ENCODE measurements at regions not wholly inside any gene's neighbourhood (a gene's known extent, or its start where the extent isn't known, plus 50 kb on each side); places are given as distances from the start of the nearest gene placed in this dataset.
A peak's percentile ranks its signal among the peaks of the same experiment; 100 is the strongest.
"Not testable (repeated sequence)": the region's sequence is repeated elsewhere in the genome, so short reads cannot be mapped to it uniquely, and the experiment has no call there.

DNA sequence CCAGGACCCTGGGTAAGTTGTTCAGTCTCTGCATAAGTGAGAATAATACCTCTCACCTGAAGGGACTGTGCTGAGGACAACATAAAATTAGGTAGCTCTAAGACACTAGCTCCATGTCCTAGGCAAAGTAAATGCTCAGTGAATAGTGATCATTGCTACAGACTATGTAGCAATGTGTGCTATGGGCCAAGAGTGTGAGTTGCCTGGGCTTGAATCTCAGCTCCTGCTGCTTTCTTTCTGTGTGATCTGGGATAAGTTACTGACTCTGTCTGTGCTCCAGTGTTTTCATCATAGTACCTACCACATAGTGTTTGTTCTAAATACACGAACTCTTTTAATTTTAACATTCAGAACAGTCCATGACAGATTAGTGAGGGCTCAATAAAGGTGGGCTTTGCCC is 81.1 kb upstream of the MFGE8 start:
- no peak for DNase-seq (ENCODE audit: low read depth in 2 of 2, low spot score in 1 of 2)

GRCh38 chr15:88995449-88995848 is 82.3 kb upstream of the MFGE8 start:
- no peak for DNase-seq (ENCODE audit: low read depth in 2 of 2, low spot score in 1 of 2)

GRCh38 chr15:88997531-88997930 is 84.4 kb upstream of the MFGE8 start:
- no peak for DNase-seq (ENCODE audit: low read depth in 2 of 2, low spot score in 1 of 2)

- no peak for DNase-seq (ENCODE audit: low read depth in 2 of 2, low spot score in 1 of 2)
Observed at GRCh38 chr15:88998980-88999713, 86.0 kb upstream of the MFGE8 start.

DNA sequence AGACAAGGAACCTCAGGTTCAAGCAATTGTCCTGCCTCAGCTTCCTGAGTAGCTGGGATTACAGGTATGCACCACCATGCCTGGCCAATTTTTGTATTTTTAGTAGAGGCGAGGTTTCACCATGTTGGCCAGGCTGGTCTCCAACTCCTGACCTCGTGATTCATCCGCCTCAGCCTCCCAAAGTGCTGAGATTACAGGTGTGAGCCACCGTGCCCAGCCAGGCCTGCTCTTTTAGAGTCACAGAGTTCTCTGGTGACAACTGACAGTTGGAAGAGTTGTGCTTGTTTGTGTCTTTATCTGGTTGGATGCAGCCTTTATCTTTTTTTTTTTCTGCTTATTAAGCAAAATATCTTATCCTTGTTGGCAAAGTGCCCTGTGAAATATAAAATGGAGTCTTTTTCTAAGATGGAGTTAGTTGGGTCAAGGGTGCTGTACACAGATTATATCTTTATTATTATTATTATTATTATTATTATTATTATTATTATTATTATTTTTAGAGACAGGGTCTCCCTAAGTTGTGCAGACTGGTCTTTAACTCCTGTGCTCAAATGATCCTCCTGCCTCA is 86.5 kb upstream of the ABHD2 start:
- DNase-seq (ENCODE audit: low read depth in 2 of 2, low spot score in 1 of 2), result not testable (repeated sequence)

DNA sequence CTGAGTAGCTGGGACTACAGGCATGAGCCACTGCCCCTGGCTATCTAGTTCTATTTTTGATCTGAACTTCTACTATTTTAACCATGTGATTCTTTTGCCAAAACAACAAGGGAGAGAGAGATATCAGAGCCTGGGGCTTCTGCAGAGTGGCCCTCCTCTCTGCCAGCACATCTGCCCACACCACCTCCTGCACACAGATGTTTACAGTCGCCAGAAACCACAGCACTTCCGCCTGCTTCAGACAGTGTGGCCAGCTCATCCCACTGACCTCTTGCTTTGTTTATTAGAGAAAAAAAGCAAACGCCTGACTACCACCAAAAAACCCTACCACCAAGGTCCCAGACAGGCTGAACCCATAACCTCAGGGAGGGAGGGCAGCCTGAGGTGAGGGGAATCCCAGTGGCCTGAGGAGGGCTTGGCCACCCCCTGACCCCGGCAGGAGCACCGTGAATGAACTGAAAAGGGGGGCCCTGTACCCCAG is 85.9 kb upstream of the ABHD2 start:
- no peak for DNase-seq (ENCODE audit: low read depth in 2 of 2, low spot score in 1 of 2)

- no peak for DNase-seq (ENCODE audit: low read depth in 2 of 2, low spot score in 1 of 2)
Observed at GRCh38 chr15:89002830-89003229, 85.4 kb upstream of the ABHD2 start.

DNA sequence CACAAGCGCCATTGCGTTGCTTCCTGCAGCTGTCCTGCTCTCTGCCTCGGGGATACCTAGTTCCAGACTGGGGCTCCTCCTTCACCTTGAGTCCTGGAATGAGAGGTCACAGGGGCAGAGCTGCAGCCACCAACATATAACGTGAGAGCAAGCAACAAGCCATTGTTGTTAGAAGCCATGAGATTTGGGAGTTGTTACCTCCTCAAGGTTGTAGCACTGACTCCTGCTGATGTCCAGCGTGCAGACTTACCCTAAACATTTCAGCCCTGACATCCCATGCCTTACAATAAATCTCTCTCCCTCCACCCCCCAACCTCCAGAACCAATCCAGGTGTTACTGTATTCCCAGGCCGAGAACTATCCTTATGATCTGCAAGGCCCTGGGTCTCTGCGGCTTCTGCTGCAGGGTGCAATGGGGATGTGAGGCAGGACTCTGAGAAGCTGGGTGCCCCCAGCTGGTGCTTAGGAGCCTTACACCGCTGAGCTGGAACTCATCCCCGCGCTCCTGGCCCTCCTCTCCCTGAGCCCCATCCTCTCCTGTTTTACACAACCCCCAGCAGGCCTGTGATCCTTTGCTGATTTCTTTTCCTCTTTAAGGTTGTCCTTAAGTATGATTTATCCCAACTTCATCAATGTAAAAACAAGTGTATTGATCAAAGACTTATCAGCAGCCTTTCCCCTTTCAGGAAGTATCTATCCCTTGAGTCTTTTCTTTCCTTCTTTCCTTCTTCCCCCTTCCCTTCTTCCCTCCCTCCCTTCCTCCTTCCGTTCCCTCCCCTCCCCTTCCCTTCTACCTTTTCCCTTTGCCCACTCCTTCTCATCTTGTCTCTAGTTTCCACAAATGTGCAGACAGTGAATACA is 84.2 kb upstream of the ABHD2 start:
- no peak for DNase-seq (ENCODE audit: low read depth in 2 of 2, low spot score in 1 of 2)

GRCh38 chr15:89004726-89005030 is 83.6 kb upstream of the ABHD2 start:
- no peak for DNase-seq (ENCODE audit: low read depth in 2 of 2, low spot score in 1 of 2)

DNA sequence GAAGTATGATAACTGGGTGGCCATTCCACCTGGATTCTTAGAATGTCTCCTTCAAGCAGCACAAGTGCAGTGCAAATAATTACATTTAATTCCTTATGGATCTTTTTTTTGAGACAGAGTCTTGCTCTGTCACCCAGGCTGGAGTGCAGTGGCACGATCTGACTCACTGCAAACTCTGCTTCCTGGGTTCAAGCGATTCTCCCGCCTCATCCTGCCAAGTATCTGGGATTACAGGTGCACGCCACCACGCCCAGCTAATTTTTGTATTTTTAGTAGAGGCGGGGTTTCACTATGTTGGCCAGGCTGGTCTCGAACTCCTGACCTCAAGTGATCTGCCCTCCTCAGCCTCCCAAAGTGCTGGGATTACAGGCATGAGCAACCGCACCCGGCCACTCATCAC is 80.7 kb upstream of the ABHD2 start:
- DNase-seq (ENCODE audit: low read depth in 2 of 2, low spot score in 1 of 2), result not testable (repeated sequence)

- no peak for DNase-seq (ENCODE audit: low read depth in 2 of 2, low spot score in 1 of 2)
Observed at GRCh38 chr15:89007989-89008388, 80.3 kb upstream of the ABHD2 start.

DNA sequence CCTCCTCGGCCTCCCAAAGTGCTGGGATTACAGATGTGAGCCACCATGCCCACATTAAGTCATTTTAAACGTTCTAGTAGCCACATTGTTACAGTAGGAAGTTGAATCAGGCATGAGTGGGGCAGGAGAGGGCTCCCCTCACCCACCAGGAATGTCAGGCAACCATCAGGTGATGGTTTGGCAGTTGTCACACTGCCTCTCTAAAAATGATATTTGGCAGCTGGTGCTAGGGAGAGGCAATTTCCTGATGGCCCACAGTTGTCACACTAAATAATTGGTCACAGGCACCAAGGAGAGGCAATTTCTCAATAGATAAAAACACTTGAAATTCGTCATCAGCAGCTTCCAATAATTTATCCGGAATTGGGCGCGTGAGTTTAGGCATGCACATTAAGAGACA is 79.2 kb upstream of the ABHD2 start:
- DNase-seq (ENCODE audit: low read depth in 2 of 2, low spot score in 1 of 2), result no peak

- no peak for DNase-seq (ENCODE audit: low read depth in 2 of 2, low spot score in 1 of 2)
Observed at GRCh38 chr15:89015412-89016097, 72.7 kb upstream of the ABHD2 start.

- no peak for DNase-seq (ENCODE audit: low read depth in 2 of 2, low spot score in 1 of 2)
Observed at GRCh38 chr15:89016549-89017041, 71.7 kb upstream of the ABHD2 start.

DNA sequence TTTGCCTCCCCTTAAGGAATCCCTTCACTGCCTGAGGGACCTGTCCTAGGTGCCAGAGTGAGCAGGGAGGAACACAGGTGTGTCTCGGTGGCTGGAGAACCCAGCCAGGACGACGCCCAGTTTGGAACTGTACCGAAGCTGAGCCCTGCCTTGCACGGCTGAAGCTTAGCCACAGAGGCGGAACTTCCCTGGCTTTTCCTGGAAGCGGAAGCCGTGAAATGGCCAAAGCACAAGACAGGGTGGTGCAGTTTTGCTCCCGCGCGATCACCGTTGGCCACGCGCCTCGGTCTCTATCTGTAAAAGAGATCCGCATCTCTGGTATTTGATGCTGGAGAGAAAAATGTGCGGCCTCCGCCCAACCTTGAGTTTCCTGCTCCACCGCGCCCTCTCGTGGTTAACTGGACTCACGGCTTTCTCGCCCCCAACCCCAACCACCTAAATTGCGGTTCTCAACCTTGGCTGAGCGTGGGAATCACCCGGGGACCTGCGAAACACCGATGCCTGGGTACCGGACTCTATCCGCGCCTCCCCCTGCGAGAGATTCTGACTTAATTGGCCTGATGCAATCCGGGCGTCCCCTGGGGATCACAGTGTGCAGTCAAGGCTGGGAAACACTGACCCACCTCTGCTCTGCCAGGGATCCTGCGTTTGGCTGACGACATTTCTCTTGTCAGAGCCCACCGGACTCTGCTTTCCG is 70.7 kb upstream of the ABHD2 start:
- peak; percentile 57 to 86 for DNase-seq (ENCODE audit: low read depth in 2 of 2, low spot score in 1 of 2)

GRCh38 chr15:89018207-89018606 is 70.0 kb upstream of the ABHD2 start:
- DNase-seq (ENCODE audit: low read depth in 2 of 2, low spot score in 1 of 2), result no peak

DNA sequence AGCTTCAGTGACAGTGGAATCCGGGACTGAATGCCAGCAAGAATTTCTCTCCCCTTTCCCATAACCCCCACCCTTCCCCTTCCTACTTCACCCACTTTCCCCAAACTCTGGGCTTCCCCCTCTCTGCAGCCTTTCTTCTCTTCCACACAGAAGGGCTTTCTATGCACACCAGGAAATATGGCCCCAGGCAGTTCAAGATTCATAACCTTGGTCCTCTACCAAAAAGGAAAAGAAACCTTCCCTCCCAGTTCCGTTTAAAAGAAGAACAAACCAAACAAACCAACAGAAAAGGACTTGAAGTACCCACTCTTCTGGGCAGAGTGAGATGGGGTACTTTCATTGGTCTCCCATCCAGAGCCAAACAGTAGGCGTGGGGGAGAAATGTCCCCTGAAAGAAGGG is 68.8 kb upstream of the ABHD2 start:
- no peak for DNase-seq (ENCODE audit: low read depth in 2 of 2, low spot score in 1 of 2)

DNA sequence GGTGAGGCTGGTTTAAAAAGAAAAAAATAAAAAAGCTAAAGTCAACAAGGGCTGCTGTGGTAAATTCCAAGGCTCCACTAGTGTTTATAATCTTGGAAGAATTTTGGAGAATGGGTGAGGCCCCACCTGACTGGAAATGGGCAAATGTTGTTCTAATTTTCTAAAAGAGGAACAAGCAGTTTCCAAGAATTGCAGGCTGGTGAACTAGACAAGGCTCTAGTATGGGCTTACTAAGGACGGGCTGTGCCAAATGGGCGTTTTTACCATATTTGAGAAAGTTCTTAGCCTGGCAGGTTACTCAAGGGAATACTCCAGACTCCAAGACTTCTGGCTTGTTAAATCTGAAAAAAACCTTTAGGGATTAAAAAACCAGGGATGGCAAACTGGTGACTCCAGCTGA is 67.0 kb upstream of the ABHD2 start:
- no peak for DNase-seq (ENCODE audit: low read depth in 2 of 2, low spot score in 1 of 2)

GRCh38 chr15:89021886-89022285 is 66.4 kb upstream of the ABHD2 start:
- DNase-seq (ENCODE audit: low read depth in 2 of 2, low spot score in 1 of 2), result not testable (repeated sequence)

DNA sequence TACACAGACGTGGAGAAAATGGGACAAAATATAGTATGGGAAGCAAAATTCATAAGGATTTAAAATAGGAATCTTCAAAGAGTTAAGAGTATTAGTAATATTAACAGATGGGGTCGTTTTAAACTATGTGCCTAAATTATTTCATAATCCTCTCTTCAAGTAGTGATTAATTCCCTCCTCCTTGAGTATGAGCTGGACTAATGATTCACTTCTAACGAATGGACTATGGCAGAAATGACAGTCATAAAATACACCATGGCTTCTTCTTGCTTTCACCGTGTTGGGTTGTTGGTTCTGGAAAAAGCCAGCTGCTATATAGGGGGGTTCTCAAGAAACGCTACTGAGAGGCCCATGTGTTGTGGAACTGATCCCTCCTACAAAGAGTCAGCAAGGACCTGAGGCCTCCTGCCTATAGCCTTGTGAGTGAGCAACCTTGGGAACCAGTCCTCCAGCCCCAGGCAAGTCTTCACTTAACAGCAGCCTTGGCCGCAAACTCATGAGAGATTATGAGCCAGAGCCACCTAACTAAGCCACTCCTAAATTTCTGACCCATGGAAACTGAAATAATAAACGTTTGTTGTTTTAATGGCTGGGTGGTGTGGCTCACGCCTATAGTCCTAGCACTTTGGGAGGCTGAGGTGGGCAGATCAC is 64.8 kb upstream of the ABHD2 start:
- DNase-seq (ENCODE audit: low read depth in 2 of 2, low spot score in 1 of 2), result no peak

Data from stimulated activated CD8-positive, alpha-beta memory T cell treated with anti-CD3 and anti-CD28 coated beads, Interleukin-4, amount 100 ng/mL, for 4 hours (primary cell).